HG02938 (cell line): ENCODE measurements at regions not wholly inside any gene's neighbourhood (a gene's known extent, or its start where the extent isn't known, plus 50 kb on each side); places are given as distances from the start of the nearest gene placed in this dataset.

Experiments
- ATAC-seq: cut with Tn5 transposase; IDR thresholded peaks from one replicate; pipeline ENCODE4 v1.9.1; 2021; ENCODE audit warnings: mild to moderate bottlenecking, moderate library complexity; ENCODE audit not compliant: unreplicated experiment

GRCh38 chr4:56241500-56241899 is 145.8 kb downstream of the AASDH start:
- ATAC-seq = no peak

GRCh38 chr4:56240554-56241174 is 146.6 kb downstream of the AASDH start:
- ATAC-seq = no peak

GRCh38 chr4:56238251-56238650 is 149.0 kb downstream of the AASDH start:
- ATAC-seq = no peak

DNA sequence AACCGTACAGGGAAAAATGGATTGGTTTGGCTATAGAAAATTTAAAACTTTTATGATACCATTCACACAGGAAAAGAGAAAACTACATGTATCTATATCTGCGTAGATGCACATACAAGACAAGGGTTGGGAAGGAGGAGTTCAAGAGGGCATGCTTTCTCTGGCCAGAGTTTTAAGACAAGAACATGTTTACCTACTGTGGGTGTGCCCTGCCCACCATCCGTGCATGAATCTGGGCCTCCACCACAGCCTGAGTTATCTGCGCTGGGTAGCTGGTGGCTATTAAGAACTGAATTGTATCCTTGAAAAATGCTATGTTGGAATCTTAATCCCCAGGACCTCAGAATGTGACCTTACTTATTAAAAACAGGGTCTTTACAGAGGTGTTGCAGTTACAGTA is 151.6 kb downstream of the AASDH start:
- no peak for ATAC-seq

DNA sequence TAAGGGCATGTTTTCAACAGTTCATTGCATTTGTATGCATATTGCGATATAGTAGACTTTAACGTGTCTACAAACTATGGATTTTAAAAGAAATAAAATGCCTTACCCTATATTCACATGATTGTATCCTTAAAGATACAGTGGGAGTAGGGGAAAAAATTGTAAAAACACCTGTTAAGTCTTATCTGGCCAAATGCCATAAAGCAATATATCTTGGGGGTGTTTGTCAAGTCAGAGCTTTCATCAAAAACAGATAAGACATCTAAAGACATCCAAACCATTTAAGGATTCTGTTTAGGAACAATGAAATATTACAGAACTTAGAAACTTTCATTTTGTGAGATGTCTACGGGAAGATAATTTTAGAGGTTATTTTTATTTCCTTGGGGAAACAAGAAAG is 152.3 kb downstream of the AASDH start:
- no peak for ATAC-seq

DNA sequence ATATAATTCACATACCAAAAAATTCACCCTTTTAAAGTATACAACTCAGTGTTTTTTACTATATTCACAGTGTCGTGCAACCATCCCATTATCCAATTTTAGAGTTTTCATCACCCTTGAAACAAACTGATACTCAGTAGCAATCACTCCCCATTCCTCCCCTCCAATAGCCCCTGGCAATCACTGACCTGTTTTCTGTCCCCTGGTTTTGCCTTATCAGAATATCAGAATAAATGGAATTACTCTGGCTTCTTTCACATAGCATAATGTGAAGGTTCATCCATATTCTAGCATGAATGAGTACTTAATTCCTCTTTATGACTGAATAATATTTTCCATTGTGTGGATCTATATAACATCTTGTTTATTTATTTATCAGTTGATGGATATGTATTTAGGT is 153.2 kb downstream of the AASDH start:
- ATAC-seq = no peak

DNA sequence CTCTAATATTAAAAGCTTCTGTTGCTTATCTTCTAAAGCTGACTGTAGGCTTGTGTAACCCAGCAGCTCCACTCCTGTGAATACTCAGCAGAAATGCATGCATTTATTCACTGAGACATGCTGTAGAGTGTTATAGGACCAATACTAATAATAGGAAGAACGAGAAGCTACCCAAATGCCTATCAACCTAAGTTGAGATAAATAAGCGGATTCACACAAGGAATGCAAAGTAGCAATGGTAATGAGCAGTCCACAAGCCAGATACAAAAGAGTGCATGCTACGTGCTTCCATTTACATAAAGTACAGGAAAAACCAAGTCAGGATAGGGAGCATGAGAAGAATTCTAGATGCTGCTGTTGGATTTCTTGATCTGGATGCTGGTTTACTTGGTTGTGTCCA is 155.9 kb downstream of the AASDH start:
- ATAC-seq = no peak

DNA sequence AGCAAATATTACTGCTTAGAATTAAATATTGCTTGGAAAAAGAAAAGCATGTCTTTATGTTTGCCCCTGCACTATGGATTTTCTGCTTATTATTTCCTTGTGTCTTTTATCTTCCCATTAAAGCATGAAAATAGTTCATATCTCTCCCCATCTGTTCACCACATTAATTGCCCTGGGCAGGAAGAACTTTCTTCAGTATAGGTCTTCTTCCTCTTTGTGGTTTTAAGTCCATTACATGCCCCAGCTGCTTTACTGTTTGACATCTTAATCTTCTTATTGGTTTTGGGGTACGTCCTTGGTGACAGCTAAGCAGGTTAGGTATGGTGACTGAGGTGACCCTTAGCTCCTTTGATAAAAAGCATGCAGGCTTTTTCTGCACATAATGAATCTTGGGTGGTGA is 157.3 kb downstream of the AASDH start:
- no peak for ATAC-seq

GRCh38 chr4:56227301-56227835 is 159.9 kb downstream of the AASDH start:
- ATAC-seq = no peak

GRCh38 chr4:56226579-56226978 is 160.7 kb downstream of the AASDH start:
- ATAC-seq = no peak

DNA sequence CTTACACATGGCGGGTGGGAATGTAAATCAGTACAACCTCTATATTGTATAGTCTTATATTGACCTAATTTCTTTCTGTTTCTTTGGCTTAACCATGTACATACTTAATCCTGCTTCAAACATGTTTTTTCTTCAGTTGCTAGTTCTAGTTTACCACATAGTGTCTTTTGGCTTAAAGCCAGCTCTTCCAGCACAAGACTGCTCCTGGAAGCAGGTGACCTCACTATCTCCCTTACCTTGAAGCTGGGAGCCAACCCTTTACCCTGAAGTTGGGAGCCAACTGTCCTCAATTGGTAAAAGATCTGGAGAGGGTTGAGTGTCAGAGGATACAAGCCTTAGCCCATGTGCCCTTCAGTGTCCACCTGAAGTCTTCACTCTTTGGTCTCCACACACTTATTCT is 162.7 kb downstream of the AASDH start:
- ATAC-seq = no peak

DNA sequence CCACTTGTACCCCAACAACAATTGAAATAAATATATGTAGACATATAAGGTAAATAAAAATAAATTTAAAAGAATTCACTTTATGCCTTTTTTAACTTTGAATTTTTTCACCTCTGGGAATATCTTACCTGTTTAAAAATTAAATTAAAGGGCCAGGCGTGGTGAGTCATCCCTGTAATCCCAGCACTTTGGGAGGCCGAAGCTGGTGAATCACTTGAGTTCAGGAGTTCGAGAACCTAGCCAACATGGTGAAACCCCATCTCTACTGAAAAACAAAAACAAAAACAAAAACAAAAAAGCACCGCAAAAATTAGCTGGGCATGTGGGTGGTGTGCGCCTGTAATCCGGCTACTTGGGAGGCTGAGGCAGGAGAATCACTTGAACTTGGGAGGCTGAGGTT is 164.8 kb downstream of the AASDH start:
- no peak for ATAC-seq

- ATAC-seq = no peak
These were observed 167.0 kb downstream of the AASDH start for GRCh38 chr4:56220261-56220660.

DNA sequence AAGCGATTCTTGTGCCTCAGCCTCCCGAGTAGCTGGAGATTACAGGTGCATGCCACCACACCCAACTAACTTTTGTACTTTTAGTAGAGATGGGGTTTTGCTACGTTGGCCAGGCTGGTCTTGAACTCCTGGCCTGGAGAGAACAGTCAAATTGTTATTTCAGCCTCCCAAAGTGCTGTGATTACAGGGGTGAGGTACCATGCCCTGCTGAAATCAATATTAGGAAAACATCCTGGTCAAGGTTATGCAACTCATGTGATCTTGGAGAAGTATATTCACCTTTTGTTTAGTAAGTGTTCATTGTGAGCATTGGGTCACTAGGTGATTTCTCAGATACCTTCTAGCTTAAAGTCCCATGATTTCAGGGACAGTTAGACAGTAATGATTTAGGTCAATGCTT is 167.8 kb downstream of the AASDH start:
- ATAC-seq = no peak

DNA sequence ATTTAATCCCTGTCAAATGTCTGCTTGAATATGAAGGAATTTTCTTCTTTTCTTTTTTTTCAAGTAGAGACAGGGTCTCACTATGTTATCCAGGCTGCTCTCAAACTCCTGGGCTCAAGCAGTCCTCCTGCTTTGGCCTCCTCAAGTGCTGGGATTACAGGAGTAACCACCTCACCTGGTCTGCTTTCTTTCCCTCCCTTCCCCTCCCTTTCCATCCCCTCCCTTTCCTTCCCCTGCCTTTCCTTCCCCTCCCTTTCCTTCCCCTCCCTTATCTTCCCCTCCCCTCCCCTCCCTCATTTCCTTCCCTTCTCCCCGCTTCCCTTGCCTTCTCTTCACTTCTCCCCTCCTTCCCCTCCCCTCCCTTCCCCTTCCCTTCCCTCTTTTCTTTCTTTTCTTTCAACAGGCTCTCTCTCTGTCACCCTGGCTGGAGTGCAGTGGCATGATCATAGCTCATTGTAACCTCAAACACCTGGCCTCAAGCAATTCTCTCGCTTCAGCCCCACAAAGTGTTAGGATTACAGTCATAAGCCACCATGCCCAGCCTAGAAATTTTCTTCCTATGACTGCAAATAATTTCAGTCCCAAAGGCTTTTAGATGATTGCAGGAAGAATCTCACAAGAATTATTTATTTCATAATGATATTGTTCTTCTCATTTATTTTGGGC is 168.9 kb downstream of the AASDH start:
- no peak for ATAC-seq

DNA sequence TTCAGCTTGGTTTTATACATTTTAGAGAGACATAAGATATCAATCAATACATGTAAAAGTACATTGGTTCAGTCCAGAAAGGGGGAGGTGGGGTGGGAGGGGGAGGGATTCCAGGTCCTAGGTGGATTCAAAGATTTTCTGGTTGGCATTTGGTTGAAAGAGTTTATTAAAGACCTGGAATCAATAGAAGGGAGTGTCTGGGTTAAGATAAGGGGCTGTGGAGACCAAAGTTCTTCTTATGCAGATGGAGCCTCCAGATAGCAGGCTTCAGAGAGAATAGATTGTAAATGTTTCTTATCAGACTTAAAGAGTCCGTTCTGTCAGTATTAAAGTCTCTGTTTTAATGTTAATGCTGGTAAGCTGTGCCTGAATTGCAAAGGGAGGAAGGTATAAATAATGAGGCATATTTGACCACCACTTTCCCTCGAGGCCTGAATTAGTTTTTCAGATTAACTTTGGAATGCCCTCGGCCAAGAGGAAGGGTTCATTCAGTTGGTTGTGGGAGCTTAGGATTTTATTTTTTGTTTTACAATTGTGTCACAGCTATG is 169.9 kb downstream of the AASDH start:
- no peak for ATAC-seq

GRCh38 chr4:56215901-56216300 is 171.4 kb downstream of the AASDH start:
- no peak for ATAC-seq

- ATAC-seq = no peak
These were observed 172.0 kb downstream of the AASDH start for GRCh38 chr4:56215141-56215783.

DNA sequence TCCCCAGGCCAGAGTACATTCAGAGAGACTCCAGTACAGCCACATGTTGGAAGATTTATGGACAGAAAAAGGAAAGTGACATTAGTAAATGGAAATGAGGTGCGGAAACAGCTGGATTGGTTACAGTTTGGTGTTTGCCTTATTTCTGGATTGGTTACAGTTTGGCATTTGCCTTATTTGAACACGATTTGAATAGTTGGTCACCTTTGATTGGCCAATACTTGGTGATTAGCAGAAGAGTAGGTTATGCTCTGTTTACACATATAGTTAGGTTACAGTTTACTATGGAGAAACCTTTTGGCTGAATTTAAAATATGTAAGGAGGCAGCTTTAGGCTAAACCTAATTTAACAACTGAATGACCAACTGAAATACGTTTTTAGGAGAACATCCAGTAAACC is 173.7 kb downstream of the AASDH start:
- no peak for ATAC-seq

DNA sequence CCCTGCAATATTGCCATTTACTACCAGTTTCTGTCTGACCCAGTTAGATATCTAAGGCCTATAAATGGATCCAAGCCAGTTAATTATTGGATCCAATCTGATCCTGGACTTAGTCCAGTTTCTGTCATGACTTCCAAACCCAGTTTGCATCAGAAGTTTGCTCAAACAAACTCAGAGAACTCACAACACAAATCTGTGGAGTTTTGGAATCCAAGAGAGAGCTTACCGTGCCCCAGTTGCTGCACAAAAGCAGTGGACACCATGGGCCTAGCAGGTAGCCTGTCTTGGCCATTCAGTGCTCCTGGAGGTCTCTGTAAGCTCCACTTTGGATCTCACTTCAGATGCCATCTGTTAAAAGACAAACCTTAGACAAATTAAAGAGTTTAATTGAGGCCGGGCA is 174.5 kb downstream of the AASDH start:
- ATAC-seq = no peak

GRCh38 chr4:56211202-56211601 is 176.1 kb downstream of the AASDH start:
- ATAC-seq = no peak

GRCh38 chr4:56210397-56210796 is 176.9 kb downstream of the AASDH start:
- no peak for ATAC-seq
